Tibial nerve (tissue), 4 donors: ENCODE measurements at regions not wholly inside any gene's neighbourhood (a gene's known extent, or its start where the extent isn't known, plus 50 kb on each side); places are given as distances from the start of the nearest gene placed in this dataset.

Source experiments
- CTCF ChIP-seq, 5 experiments: fragments of 200-600 bp in 3 of 5; fragments of 450-650 bp in 2 of 5; sonication (generic) in 3 of 5; IDR thresholded peaks; one replicate each; pipeline ENCODE4 v1.5.1; 2016 to 2019; ENCODE audit warnings: antibody characterized with exemption in 5 of 5, mild to moderate bottlenecking in 3 of 5, moderate library complexity in 2 of 5
- EP300 ChIP-seq, 2 donors: sonication (generic); formaldehyde crosslinking; IDR thresholded peaks; one replicate each; pipeline ENCODE4 v1.6.1; 2017; ENCODE audit warnings: antibody characterized with exemption in 2 of 2, mild to moderate bottlenecking in 1 of 2
- POLR2A ChIP-seq, 2 donors: fragments of 450-650 bp; IDR thresholded peaks; one replicate each; pipeline ENCODE4 v1.6.1; 2017; ENCODE audit warnings: antibody characterized with exemption in 2 of 2, mild to moderate bottlenecking in 2 of 2, moderate library complexity in 2 of 2

DNA sequence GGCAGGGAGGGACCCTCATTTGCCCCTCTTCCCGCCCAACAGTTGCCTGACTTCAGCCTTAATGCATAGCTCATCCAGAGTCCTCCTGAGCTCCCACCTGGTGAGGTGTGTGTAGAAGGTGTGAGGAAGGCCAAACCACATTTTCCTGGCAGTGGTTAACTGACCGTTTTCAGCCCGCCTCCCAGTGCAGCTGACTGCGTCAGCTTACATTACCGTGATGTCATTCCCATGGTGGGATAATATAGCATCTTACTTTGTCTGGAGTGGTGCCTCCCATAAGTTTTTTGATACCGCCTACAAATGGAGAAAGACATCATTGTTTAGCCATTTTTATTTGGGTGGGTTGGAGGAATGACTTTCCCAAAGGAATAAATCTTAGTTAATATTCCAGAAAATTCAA lies 151.9 kb downstream of the C9orf152 start:
- TF ChIP-seq CTCF (IDR thresholded peaks at IDR 0.05) (no peak), POLR2A (IDR thresholded peaks at IDR 0.05) (no peak), EP300 (IDR thresholded peaks at IDR 0.05) (no peak)
